Hepatic stellate cell (primary cell): ENCODE measurements at regions not wholly inside any gene's neighbourhood (a gene's known extent, or its start where the extent isn't known, plus 50 kb on each side); places are given as distances from the start of the nearest gene placed in this dataset.
"Not testable (repeated sequence)": the region's sequence is repeated elsewhere in the genome, so short reads cannot be mapped to it uniquely, and the experiment has no call there.

Source experiments
- DNase-seq: peaks from one replicate; pipeline ENCODE4 v3.0.0; 2011; ENCODE audit warnings: low spot score

DNA sequence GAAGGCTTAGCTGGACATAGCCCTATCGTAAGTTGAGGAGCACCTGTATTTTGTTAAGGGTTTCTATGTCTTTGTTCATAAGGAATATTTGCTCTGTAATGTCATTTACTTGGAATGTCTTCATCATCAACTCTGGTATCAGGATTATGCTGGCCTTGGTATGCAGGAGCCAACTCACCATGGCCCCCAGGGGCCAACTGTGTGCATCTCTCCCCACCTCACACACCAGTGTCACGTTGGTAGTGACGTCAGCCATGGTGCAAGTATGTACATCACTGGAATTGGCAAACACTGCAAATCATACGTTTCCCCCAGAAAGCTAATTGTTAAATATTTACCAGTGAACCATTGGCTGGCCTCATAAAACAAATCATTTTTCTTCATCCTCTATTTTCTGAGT lies 70.8 kb downstream of the YTHDF1 start:
- DNase-seq = no peak

DNA sequence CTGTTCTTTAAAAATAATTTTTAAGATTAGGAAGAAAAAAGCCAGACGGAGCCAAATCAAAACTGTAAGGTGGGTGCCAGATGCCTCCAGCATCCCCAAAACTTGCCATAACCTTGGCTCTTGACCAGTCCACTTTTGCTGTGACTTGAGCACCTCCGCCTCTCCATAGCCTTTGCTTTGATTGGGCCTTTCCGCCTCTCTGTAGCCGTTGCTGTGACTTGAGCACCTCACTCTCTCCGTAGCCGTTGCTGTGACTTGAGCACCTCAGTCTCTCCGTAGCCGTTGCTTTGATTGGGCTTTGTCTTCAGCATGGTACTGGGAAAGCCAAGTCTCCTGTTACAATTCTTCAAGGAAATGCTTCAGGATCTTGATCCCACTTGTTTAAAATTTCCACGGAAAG lies 73.0 kb downstream of the YTHDF1 start:
- DNase-seq = no peak

DNA sequence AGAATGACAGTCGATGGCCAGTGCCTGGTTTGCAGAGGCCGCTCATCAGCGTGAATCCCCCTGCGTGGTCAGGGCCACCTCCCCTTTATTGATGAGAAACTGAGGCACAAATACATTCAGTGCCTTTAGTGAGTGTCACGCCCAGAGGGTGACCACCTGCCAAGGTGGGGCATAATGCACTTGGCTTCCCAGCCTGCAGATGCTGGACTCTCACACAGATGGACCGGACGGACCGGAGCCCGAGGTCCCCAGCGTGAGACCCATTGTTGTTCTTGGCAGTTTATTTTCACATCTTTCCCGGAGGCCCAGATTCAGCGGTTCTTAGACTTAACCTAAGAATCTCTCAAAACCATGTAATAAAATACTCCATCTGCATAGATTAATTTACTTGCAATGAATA lies 74.4 kb downstream of the YTHDF1 start:
- DNase-seq = no peak

DNA sequence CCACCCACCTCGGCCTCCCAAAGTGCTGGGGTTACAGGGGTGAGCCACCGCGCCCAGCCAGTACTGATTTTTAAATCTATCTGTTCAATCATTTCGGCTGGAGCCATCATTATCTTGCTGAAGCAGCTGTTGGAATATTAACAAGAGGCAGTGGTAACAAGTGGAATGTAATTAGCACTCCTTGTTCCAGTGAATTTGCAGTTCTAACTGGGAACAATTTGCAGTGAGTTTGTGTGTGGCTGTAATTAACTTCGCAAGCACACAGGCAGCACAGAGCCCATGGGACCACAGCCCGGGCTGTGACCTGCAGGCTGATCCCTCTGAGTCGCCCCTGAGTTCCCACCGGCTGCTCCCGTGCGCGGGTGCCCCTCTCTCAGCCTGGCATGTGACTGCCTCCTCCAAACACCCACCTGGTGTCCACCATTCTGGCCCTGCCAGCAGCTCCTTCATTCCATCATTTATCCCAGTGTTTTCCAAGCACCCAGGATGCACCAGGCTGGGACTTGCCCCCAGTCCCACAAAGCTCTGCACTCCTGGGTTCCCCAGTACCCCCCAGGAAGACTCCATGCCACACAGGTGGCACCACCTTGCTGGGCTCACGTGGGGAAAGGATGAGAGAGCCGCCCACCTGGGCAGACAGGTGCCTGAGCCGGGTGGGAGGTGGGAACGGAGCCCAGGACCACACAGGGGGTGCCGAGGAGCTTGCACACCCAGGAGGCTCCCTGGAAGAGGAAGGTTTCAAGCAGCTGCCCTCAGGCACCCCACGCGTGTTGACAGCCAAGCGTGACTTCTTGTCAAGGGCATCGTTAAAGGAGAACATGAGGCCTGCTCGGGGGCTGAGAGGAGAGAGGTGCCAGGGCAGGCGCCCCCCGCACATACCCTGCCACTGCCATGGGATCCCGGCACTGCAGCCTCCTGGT lies 75.2 kb downstream of the YTHDF1 start:
- DNase-seq = no peak

DNA sequence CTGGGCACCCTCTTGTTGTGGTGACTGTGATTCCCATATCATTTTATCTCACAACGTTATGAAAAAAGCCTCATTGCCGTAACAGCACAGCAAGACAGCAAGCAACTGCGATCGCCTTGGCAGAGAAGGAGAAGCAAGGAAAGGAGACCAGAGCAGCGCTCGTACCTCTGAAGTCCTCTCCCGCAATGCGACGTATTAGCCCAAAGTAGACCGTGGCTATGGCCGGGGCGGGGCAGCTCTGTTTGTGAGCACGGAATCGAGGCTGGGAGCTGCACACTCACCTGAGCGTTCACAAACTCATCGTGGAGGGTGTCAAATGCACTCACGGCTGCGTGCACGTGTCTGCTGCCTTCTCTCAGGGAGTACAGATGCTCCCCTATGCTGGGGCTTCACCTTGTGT lies 76.1 kb downstream of the YTHDF1 start:
- no peak for DNase-seq

DNA sequence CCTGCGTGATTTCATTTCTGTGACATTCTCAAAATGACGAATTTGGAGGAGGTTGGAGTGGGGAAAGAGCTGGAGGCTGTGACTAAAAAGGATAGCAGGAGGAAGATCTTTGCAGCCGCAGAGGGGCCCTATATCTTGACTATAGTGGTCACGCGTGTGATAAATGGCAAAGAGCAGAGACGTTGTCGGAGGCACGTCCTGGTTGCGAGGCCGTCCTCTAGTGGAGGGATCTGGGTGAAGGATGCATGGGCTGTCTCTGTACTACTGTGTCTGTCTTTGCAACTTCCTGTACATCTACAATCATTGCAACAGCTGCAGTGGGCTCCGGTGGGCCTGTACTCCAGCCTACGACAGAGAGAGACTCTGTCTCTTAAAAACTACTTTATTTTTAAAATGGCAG lies 76.6 kb downstream of the YTHDF1 start:
- DNase-seq = no peak

DNA sequence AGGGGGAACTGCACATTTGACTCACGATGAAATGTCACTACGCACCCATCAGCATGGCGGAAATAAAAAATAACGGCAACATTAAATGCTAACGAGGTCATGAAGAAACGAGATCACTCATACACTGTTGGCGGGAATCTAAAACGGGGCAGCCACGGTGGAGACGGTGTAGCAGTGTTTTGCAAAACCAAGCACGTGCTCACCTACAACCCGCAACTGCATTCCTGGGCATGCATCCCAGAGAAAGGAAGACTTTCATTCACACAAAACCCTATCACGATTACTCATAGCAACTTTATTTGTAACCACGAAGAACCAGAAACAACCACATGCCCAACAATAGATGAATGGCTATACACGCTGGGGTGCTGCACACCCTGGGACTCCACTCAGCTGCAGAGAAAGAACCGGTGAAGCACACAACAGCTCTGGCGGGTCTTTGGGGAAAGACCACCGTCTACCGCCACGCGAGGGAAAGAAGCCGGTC lies 77.0 kb downstream of the YTHDF1 start:
- DNase-seq = no peak

DNA sequence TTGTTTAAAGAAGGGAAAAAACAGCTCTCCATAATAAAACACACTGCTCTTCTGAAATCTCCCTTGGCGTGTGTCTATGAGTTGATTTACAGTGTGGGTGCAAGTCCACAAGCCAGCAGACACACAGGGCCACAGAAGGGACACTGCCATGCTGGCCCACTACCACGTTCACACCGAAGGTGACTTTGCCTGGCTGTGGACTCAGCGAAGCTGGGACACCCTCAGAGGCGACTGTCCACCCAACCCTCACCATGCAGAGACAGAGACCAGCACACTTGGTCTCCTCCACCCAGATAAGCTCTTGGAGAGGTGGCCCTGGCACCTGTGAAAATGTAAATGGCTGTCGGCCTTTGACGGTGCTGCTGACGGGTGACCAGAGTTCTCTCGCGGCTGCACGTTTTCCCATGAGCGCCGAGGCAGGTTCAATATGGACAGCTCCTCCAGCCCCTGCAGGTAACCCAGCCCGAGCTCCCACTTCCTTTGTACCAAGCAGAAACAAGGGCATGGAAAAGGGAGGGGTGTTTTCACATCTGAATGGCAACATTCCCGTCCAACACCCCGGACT lies 78.0 kb downstream of the YTHDF1 start:
- no peak for DNase-seq

DNA sequence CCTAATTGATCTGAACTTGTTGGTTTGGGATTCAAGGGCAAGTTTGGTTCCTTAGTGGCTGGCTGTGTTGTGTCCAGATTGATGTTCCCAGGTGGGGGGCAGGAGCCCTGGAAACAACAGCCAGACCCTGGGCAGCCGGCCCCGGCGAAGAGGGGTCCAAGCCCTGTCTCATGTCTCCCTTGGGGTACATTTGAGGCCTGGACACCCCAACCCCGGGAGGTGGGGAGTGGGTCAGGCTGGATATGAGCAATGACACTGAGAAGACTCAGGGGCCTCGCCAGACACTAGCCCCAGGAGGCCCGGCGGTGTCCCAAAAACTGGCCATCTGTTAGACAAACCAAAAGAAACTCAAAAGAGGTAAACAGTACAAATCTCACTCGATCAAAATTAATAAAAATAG lies 79.6 kb downstream of the YTHDF1 start:
- DNase-seq = no peak

DNA sequence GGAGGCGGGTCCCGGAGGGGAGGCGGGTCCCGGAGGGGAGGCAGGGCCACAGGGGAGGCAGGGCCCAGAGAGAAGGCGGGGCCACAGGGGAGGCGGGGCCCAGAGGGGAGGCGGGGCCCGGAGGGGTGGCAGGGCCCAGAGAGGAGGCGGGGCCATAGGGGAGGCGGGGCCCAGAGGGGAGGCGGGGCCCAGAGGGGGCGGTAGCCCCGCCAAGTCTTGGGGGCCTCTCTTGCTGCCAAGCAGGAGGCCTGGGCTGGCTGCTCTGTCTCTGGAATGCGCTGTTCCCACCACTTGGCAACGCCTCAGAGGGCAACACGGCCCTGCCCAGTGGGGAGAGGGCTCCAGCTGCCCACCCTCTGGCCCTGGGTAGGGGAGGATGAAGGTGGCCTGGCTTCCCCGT lies 80.5 kb downstream of the YTHDF1 start:
- DNase-seq = no peak

DNA sequence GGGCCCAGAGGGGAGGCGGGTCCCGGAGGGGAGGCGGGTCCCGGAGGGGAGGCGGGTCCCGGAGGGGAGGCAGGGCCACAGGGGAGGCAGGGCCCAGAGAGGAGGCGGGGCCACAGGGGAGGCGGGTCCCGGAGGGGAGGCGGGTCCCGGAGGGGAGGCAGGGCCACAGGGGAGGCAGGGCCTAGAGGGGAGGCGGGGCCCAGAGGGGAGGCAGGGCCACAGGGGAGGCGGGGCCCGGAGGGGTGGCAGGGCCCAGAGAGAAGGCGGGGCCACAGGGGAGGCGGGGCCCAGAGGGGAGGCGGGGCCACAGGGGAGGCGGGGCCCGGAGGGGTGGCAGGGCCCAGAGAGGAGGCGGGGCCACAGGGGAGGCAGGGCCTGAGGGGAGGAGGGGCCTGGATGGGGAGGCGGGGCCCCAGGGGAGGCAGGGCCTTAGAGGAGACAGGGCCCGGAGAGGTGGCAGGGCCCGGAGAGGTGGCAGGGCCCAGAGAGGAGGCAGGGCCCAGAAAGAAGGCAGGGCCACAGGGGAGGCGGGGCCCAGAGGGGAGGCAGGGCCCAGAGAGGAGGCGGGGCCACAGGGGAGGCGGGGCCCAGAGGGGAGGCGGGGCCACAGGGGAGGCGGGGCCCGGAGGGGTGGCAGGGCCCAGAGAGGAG lies 81.1 kb downstream of the YTHDF1 start:
- not testable (repeated sequence) for DNase-seq

DNA sequence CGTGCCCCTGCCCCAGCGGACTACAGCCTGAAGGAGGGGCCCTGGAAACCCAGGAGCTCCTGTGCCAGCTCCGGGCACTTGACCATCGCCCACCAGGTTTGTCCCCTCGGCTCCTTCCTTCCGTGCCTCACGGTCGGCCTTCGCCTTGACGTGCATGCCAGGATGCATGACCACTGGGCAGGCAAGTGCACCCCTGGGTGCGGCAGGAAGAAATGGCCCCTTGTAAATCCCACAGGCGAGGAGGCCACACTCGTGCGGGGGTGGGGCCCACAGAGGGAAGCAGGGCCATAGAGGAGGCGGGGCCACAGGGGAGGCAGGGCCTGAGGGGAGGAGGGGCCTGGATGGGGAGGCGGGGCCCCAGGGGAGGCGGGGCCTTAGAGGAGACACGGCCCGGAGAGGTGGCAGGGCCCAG lies 81.7 kb downstream of the YTHDF1 start:
- no peak for DNase-seq

DNA sequence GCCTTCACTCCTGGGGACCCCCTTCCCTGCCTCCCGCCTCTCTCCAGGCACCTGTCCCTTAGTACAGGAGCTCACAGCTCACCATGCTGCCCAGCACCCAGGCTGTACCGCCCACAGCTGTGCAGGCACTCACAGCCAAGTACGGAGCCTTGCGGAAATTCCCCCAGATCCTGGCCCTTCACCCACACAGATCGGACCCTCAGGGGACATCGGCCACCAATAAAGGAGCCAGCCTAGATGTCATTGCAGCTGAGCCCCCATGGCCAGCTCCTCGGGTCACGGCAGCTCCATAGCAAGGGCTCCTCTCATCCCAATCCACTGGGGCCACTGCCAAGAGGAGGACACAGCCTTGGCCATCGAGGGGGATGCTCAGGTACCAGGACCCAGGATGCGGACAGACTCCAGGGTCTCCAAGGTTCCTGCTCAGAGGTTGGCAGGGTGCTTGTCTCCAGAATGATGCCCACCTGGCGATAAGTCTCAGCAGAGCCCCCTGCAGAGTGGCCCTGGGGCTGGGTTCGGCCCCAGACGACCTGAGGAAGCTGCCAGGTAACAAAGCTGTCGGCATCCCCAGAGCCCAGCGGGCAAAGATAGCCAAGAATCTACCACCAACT lies 82.3 kb downstream of the YTHDF1 start:
- no peak for DNase-seq

DNA sequence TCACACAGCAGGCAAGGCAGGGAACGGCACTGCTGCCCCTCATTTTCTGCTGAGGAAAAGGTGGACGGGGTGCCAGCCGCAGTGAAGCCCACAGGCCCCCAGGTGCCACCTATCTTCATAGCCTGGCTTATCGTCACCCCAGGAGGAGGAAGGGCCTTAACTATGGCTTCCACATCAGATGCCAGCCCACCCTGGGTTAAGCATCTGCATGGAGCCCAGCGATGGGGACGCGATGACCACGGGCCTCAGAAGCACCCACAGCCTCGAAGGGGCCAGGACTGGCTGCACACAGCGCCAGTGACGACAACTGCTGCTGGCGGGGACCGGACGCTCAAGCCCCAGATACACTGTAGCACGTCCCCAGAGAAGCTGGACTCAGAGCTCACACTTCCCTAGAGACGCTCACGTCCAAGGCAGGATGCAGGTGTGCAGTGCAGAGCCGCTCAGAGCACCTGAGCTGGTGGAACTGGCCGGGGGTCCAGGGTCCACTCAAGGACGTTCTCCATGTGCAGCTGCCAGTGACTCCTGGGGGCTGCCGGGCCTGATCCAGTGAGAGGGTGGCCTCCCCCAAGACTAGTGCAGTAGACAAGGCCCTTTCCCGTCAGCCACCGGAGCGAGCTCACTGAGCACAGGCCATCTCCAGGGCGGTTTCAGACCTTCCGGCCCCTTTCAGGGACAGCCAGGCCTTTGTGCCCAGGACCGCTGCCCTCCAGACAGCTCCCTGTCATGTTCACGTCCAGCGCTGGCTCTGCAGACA lies 83.0 kb downstream of the YTHDF1 start:
- DNase-seq = no peak

DNA sequence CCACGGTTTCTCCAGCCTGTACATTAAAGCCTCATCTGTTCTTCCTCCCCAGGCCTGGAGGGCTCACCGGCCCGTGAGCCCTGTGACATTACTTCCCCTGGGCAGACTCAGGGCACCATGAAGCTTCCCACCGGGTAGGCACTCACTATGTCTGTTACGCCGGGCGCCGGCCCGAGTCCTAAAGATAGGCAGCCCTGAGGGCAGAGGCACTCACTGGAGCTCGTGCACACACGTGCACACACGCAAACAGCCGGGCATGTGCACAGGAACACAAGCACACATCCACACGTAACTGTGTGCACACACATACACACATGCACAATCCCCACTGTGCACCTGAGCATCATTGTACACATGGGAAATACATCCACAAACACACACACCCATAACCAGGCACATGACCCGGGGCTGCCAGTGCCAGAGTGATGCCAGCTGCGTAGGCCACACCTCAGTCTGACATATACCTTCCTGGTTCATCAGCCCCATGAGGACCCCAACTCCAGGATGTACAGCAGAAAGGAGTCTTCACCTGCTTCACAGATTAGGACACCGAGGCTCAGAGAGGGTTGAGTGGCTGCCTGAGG lies 83.7 kb downstream of the YTHDF1 start:
- DNase-seq = no peak

DNA sequence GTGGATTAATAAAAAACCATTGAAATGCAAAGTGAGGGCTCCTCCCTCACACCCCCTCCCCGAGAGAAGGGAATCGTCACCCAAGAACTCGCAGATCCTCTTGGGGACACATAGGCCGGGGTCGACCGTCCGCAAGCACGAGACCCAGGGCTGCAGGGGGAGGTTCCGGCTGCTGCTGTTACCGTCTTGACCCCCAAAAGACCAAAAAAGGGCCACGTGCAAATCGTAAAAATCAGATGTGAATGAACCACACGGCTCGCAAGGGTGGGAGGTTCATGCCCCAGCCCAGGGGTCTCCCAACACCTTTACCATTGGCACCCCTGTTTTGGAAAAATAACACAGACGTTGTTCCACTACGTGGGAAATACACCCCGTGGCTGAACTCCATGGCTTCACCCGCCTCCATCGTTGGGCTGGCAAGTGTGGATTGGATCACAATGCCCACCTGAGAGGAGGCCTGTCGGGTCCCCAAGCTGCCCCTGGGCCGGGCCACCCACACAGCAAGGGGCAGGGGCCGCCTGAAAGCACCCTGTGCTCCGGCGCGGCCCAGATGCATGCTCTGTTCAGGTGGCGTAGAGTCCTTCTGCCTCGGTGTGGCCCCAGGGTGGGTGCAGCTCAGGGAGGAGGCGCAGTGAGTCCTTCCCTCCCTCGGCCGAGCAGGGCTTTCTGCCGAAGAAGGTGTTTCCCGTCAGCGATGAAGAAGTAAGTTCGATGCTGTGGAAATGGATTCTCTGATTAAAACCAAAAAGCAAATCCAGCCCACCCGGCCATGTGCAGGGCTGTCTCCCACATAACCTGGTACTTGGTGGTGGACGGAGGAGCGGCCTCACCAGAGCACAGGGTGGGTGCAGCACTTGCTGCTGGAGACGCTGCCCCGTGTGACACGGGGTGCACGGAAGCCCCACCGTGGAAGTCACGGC lies 85.0 kb downstream of the YTHDF1 start:
- no peak for DNase-seq

DNA sequence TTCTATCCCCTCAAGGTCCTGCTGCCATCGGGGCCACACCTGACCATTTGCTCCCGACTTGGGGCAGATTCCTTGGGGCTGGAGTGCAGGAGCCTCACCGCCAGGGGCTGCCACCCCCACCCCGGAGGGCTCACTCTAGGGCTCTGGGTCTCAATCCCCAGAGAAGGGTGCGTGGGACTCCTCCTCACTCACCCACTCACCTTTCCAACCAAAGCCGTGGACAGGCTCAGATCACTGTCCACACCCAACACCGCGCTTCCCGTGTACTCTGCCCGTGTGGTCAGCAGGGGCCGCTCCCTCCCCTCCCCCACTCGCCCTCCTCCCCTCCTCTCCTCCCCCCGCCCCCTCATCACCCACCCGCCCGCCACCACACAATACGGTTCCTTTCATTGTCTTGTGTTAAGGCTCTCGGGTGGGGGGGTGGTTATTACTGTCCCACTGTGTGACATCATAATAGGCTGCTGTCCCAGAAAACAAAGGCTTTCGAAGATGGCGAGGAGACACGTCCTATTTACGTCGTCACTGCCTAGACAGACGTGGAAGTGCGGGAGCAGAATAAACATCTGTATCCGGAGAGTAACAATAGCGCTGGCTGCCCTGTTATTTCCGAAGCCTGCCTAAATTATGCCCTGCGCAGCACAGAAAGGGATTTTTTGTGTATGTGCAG lies 85.8 kb downstream of the YTHDF1 start:
- DNase-seq = no peak

DNA sequence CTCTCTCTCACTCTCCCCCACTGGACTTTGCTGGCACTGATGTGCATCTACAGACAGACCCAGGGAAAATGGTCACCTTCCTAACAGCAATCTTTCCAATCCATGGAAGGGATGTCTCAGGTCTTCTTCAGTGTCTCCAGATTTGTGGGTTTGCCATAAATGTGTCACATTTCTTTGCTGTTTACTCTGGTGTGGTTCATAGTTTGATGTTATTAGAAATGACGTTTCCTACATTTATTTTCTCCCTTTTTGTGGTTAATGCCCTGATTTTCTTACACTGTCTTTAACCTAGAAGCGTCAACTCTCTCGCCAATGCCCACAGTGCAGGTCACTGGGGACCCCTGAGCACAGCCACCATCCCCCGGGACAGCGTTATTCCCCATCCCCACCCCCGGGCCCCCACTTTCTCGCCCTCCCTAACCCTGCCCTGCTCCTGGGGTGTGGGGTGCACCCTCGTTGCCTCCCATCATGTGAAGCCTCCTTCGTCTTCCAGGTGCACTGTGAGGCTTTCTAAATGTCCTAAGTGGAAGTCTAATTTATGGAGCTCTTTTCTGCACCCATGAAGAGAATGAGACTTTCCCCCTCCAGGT lies 86.5 kb downstream of the YTHDF1 start:
- no peak for DNase-seq

DNA sequence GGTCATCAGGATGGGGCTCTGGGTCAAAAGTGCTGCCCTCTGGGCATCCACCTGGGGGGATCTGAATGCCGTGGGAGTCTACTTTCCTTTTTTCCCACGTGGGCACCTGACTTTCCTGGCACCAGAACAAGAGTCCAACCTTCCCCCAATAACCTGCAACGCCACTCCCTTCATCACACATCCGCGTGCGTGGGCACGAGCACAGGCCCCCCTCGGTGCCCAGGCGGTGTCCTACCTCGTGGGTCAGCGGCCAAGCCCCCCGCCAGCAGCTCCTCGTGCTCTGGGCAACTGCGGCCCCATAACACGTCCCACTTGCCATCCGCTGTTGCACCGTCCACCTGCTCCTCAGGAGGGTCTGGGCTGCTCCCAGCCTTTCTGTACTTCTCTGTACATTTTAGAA lies 87.0 kb downstream of the YTHDF1 start:
- DNase-seq = no peak

DNA sequence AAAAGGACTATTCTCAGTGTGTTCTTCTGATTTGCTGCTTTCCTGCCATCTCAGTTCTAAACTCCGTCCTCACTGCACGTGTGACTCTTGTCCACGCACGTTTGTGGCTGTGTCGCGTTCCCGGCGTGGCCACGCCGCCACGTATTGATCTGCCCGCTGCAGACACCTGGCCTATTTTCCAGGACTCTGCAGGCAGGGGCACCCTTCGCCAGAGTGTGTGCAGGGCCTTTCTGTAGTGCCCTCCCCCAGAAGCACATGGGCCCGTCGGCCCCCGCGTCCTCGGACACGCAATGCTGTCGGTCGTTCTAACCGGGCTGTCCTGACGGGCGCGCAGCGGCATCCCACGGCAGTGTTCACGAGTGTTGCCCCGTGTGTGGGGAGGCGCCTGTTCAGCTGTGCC lies 87.6 kb downstream of the YTHDF1 start:
- no peak for DNase-seq
